MM.1S (cell line): ENCODE measurements at regions not wholly inside any gene's neighbourhood (a gene's known extent, or its start where the extent isn't known, plus 50 kb on each side); places are given as distances from the start of the nearest gene placed in this dataset.

Experiments used
- DNase-seq: peaks from one replicate; pipeline ENCODE4 v3.0.0-alpha.2; 2015
- H2AFZ ChIP-seq: fragments of 300-600 bp; sonication (generic); 2 replicates; pipeline ENCODE4 v1.6.0; 2016; ENCODE audit warnings: antibody characterized with exemption, low read length
- H3F3A ChIP-seq: fragments of 300-600 bp; sonication (generic); 2 replicates; pipeline ENCODE4 v1.6.1; 2016; ENCODE audit warnings: mild to moderate bottlenecking, antibody characterized with exemption, low read length, moderate library complexity, mixed read lengths; ENCODE audit not compliant: insufficient read depth
- H3K27ac ChIP-seq: fragments of 300-600 bp; sonication (generic); 2 replicates; pipeline ENCODE4 v1.5.1; 2016; ENCODE audit warnings: mild to moderate bottlenecking, low read length
- H3K27me3 ChIP-seq: fragments of 300-600 bp; sonication (generic); replicated peaks from 2 replicates; pipeline ENCODE4 v1.6.0; 2016; ENCODE audit warnings: low read length; ENCODE audit not compliant: insufficient read depth
- H3K36me3 ChIP-seq: fragments of 300-600 bp; sonication (generic); replicated peaks from 2 replicates; pipeline ENCODE4 v1.6.1; 2016; ENCODE audit warnings: mild to moderate bottlenecking, low read length, mixed read lengths; ENCODE audit not compliant: insufficient read depth
- H3K4me1 ChIP-seq: fragments of 300-600 bp; sonication (generic); 2 replicates; pipeline ENCODE4 v1.6.1; 2016; ENCODE audit warnings: low read length, mixed read lengths
- H3K4me2 ChIP-seq: fragments of 300-600 bp; sonication (generic); 2 replicates; pipeline ENCODE4 v1.6.0; 2016; ENCODE audit warnings: low read depth, low read length
- H3K4me3 ChIP-seq: fragments of 300-600 bp; sonication (generic); 2 replicates; pipeline ENCODE4 v1.5.1; 2016; ENCODE audit warnings: low read length, mixed read lengths
- H3K79me2 ChIP-seq: fragments of 300-600 bp; sonication (generic); 2 replicates; pipeline ENCODE4 v1.6.1; 2016; ENCODE audit warnings: mixed run types, low read length, mixed read lengths
- H3K9ac ChIP-seq: fragments of 300-600 bp; sonication (generic); 2 replicates; pipeline ENCODE4 v1.6.1; 2016; ENCODE audit warnings: low read length, mixed read lengths
- H3K9me2 ChIP-seq: fragments of 300-600 bp; sonication (generic); replicated peaks from 2 replicates; pipeline ENCODE4 v1.6.1; 2016; ENCODE audit warnings: mild to moderate bottlenecking, low read length, mixed read lengths; ENCODE audit not compliant: insufficient read depth
- H3K9me3 ChIP-seq: fragments of 300-600 bp; sonication (generic); replicated peaks from 2 replicates; pipeline ENCODE4 v1.6.1; 2016; ENCODE audit warnings: mild to moderate bottlenecking, low read length, mixed read lengths; ENCODE audit not compliant: insufficient read depth
- H4K20me1 ChIP-seq: fragments of 300-600 bp; sonication (generic); 2 replicates; pipeline ENCODE4 v1.6.1; 2016; ENCODE audit warnings: mild to moderate bottlenecking, low read length, moderate library complexity, mixed read lengths; ENCODE audit not compliant: insufficient read depth
- EZH2 ChIP-seq: fragments of 300-600 bp; sonication (generic); optimal IDR thresholded peaks from 2 replicates; pipeline ENCODE3; 2017; ENCODE audit warnings: low read depth, mild to moderate bottlenecking, antibody characterized with exemption, low read length, mixed read lengths
- EZH2phosphoT487 ChIP-seq: fragments of 300-600 bp; sonication (generic); IDR thresholded peaks from 2 replicates; pipeline ENCODE4 v1.6.1; 2018; ENCODE audit warnings: antibody characterized with exemption, low read length
- TF ChIP-seq, protein P1 (sequence below): fragments of 300-600 bp; sonication (generic); IDR thresholded peaks from 2 replicates; pipeline ENCODE4 v1.5.1; 2016; ENCODE audit warnings: antibody characterized with exemption, low read length, mixed read lengths

DNA sequence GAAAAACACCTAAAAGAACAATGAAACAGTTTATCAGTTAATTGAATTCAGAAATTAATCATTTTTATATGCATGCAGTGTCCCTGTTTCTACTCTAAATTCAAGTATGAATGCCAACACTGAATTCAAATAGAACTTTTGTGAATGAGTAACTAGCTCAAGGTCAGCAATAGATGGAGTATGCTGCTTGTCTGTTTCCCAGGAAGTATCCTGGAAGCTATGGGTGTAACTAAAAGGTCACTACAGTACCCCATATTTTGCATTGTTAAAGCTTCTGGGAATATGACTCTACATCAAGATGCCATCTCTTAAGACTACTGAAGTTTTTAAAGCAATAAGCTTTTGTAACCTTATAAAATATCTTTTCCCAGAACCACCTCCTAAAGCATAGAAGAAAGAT is 681.4 kb upstream of the FBXO33 start:
- Histone ChIP-seq H3K27me3 (no peaks in the 10 kb centered on the region), H3K4me1 (no peaks in the 10 kb centered on the region), H3K79me2 (no peaks in the 10 kb centered on the region), H3K9me3 (no peaks in the 10 kb centered on the region), H3K4me3 (no peak overlapping the region), H3K4me2 (no peak overlapping the region), H3K9me2 (no peaks in the 10 kb centered on the region), H4K20me1 (no peaks in the 10 kb centered on the region), H3F3A (no peaks in the 10 kb centered on the region), H3K27ac (no peak overlapping the region), H3K36me3 (no peaks in the 10 kb centered on the region), H2AFZ (no peak overlapping the region), H3K9ac (no peak overlapping the region)
- DNase-seq = no peak
- TF ChIP-seq EZH2phosphoT487 (no peak), EZH2 (no peak)
- TF ChIP-seq, protein P1, sequence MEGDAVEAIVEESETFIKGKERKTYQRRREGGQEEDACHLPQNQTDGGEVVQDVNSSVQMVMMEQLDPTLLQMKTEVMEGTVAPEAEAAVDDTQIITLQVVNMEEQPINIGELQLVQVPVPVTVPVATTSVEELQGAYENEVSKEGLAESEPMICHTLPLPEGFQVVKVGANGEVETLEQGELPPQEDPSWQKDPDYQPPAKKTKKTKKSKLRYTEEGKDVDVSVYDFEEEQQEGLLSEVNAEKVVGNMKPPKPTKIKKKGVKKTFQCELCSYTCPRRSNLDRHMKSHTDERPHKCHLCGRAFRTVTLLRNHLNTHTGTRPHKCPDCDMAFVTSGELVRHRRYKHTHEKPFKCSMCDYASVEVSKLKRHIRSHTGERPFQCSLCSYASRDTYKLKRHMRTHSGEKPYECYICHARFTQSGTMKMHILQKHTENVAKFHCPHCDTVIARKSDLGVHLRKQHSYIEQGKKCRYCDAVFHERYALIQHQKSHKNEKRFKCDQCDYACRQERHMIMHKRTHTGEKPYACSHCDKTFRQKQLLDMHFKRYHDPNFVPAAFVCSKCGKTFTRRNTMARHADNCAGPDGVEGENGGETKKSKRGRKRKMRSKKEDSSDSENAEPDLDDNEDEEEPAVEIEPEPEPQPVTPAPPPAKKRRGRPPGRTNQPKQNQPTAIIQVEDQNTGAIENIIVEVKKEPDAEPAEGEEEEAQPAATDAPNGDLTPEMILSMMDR = no peak

DNA sequence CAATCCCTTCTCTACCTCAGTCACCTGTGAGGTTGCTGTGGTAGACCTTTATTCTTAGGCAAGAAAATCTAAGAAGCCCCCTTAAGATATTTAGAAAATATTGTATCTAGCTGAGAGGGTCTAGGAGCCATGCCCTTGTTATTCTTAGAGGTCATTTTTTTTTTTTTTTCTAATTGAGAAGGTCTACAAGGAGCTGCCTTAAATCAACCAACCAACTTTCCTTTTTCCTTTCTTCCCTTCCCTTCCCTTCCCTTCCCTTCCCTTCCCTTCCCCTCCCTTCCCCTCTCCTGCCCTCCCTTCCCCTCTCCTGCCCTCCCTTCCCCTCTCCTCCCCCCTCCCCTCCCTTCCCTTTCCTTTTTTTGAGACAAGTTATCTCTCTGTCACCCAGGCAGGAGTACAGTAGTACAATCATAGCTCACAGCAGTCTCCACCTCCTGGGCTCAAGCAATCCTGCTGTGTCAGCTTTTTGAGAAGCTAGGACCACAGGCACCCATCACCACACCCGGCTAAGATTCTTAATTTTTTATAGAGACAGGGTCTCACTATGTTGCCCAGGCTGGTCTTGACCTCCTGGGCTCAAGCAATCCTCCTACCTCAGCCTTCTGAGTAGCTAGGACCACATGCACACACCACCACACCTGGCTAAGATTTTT is 668.4 kb upstream of the FBXO33 start:
- H3K79me2 ChIP-seq = no peaks in the 10 kb centered on the region
- no peak overlapping the region for H3K4me3 ChIP-seq
- H3K4me1 ChIP-seq = no peaks in the 10 kb centered on the region
- H3F3A ChIP-seq = no peaks in the 10 kb centered on the region
- H2AFZ ChIP-seq = no peak overlapping the region
- no peaks in the 10 kb centered on the region for H3K9me2 ChIP-seq
- no peak overlapping the region for H3K9ac ChIP-seq
- no peak for TF ChIP-seq EZH2phosphoT487
- TF ChIP-seq EZH2 = no peak
- TF ChIP-seq, protein P1 = no peak
- DNase-seq = no peak
- no peaks in the 10 kb centered on the region for H3K9me3 ChIP-seq
- no peaks in the 10 kb centered on the region for H4K20me1 ChIP-seq
- H3K27ac ChIP-seq = no peak overlapping the region
- no peak overlapping the region for H3K4me2 ChIP-seq
- H3K27me3 ChIP-seq = no peaks in the 10 kb centered on the region
- no peaks in the 10 kb centered on the region for H3K36me3 ChIP-seq

DNA sequence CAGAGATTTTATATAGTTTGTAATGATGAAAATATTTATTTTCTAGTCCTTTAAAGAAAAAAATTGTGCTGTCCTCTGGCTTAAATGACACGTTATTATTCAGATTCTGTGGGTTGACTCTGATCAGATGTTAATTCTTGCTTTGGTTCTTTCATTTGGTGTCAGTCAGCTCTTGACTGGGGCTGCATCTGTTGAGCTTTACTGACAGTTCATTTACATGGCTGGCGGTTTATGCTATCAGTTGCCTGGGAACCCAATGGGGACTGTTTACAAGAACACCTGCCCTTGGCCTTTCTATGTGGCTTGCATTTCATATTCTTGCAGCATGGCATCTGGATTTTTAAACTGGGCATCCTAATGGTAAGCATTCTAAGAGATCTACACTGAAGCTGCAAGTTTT is 667.1 kb upstream of the FBXO33 start:
- H3K36me3 ChIP-seq = no peaks in the 10 kb centered on the region
- H2AFZ ChIP-seq = no peak overlapping the region
- H3K4me1 ChIP-seq = no peaks in the 10 kb centered on the region
- no peak overlapping the region for H3K4me2 ChIP-seq
- no peak overlapping the region for H3K27ac ChIP-seq
- H3K9me3 ChIP-seq = no peaks in the 10 kb centered on the region
- H4K20me1 ChIP-seq = no peaks in the 10 kb centered on the region
- DNase-seq = no peak
- TF ChIP-seq EZH2phosphoT487 = no peak
- TF ChIP-seq, protein P1 = no peak
- no peak for TF ChIP-seq EZH2
- H3K4me3 ChIP-seq = no peak overlapping the region
- H3K9ac ChIP-seq = no peak overlapping the region
- H3K79me2 ChIP-seq = no peaks in the 10 kb centered on the region
- H3K9me2 ChIP-seq = no peaks in the 10 kb centered on the region
- H3K27me3 ChIP-seq = no peaks in the 10 kb centered on the region
- H3F3A ChIP-seq = no peaks in the 10 kb centered on the region
